ENCODE measurements at regions not wholly inside any gene's neighbourhood (a gene's known extent, or its start where the extent isn't known, plus 50 kb on each side); places are given as distances from the start of the nearest gene placed in this dataset.

GRCh38 chr9:82192211-82192610 lies 203.6 kb downstream of the SPATA31D1 start:
- TF ChIP-seq YY1 (IDR thresholded peaks at IDR 0.05; ENCODE audit: insufficient read depth, insufficient read length), result no peak
- no peak for TF ChIP-seq ZNF274 (IDR thresholded peaks at IDR 0.05; ENCODE audit: low read depth, low read length)
- TF ChIP-seq SUZ12 (IDR thresholded peaks at IDR 0.05; ENCODE audit: extremely low read depth, insufficient read depth, insufficient read length), result no peak
